Heart left ventricle (tissue), 13 donors: ENCODE measurements at regions not wholly inside any gene's neighbourhood (a gene's known extent, or its start where the extent isn't known, plus 50 kb on each side); places are given as distances from the start of the nearest gene placed in this dataset.
"Not testable (repeated sequence)": the region's sequence is repeated elsewhere in the genome, so short reads cannot be mapped to it uniquely, and the experiment has no call there.

Experiments used
- CTCF ChIP-seq, 12 donors: fragments of 200-600 bp; sonication (generic) in 4 of 12; IDR thresholded peaks; one replicate each; pipeline versions ENCODE4 v1.5.0 to v1.8.0; 2018 to 2022; ENCODE audit warnings: antibody characterized with exemption in 12 of 12, mild to moderate bottlenecking in 5 of 12
- POLR2A ChIP-seq, 2 donors: fragments of 450-650 bp; IDR thresholded peaks; one replicate each; pipeline ENCODE4 v1.6.1; 2017; ENCODE audit warnings: antibody characterized with exemption in 2 of 2, mild to moderate bottlenecking in 2 of 2, moderate library complexity in 2 of 2
- donor health status: ischemic (EF 13 %, LVEDD 7.1; RV severe dilation, severe dysfunction).
- donor health status: DM: no; HTN: yes; CAD: no.
- donor health status: DM: no; HTN: no; CAD: no.
- donor health status: ischemic (EF 25% LVEDD 6.9; RV normal size, moderate dysfunction).
- donor health status: ischemic (EF 25% LVEDD 5.7; RV mildly dilated, moderate dysfunction).
- donor health status: ischemic (EF 35%, LVEDD 5.7; RV mildly dilated, moderate dysfunction).
- donor health status: nonischemic (EF 11% LVEDD 7.7; RV severe dilation, severe dysfunction).
- donor health status: DM: yes; HTN: yes; CAD: no.
- donor health status: PGD.
- donor health status: ischemic (EF 29% LVEDD 5.4; RV normal size, mild dysfunction).
- donor health status: nonischemic (EF 23%, LVEDD 6.1; RV moderate dilation, normal function).

GRCh38 chr16:21333683-21334082 lies 55.6 kb upstream of the CRYM start:
- TF ChIP-seq POLR2A, CTCF (IDR thresholded peaks at IDR 0.05): not testable (repeated sequence)
